ENCODE measurements at regions not wholly inside any gene's neighbourhood (a gene's known extent, or its start where the extent isn't known, plus 50 kb on each side); places are given as distances from the start of the nearest gene placed in this dataset.
"Not testable (repeated sequence)": the region's sequence is repeated elsewhere in the genome, so short reads cannot be mapped to it uniquely, and the experiment has no call there.

- Mint-ChIP-seq H3K9me3 (no peaks in the 10 kb centered on the region), H3K4me1 (ENCODE audit: low read depth) (no peaks in the 10 kb centered on the region), H3K27ac (no peak overlapping the region), H3K27me3 (ENCODE audit: low read depth) (no peaks in the 10 kb centered on the region), H3K4me3 (no peak overlapping the region), H3K36me3 (ENCODE audit: low read depth) (no peaks in the 10 kb centered on the region)
- DNase-seq (ENCODE audit: low spot score), result no peak
Measured at GRCh38 chr7:79782906-79783305, 329.4 kb upstream of the MAGI2 start.

GRCh38 chr7:79782256-79782655 is 328.8 kb upstream of the MAGI2 start:
- Mint-ChIP-seq H3K27me3 (ENCODE audit: low read depth) (no peaks in the 10 kb centered on the region), H3K36me3 (ENCODE audit: low read depth) (no peaks in the 10 kb centered on the region), H3K4me1 (ENCODE audit: low read depth) (no peaks in the 10 kb centered on the region), H3K27ac (no peak overlapping the region), H3K4me3 (no peak overlapping the region), H3K9me3 (no peaks in the 10 kb centered on the region)
- DNase-seq (ENCODE audit: low spot score), result no peak

DNA sequence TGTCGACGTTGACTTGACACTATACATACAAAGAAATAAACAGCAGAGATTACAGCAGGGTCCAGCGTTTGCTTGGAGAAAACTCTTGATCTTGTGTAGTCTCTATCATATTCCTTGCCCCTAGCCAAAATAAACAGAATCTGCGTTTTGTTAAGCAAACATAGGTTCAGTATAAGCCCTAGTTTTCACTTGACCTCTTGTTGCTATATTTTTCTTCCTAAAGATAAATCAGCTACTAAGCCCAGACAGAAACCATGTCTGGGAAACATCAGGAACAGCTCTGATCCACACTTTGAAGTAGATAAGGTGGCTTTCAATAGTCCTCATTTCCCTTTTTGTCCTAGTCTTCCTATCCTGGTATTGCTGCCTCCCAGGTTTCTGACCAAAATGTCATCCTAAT is 328.2 kb upstream of the MAGI2 start:
- no peaks in the 10 kb centered on the region for H3K27me3 Mint-ChIP-seq (ENCODE audit: low read depth)
- H3K9me3 Mint-ChIP-seq, result no peaks in the 10 kb centered on the region
- H3K27ac Mint-ChIP-seq, result no peak overlapping the region
- H3K4me1 Mint-ChIP-seq (ENCODE audit: low read depth), result no peaks in the 10 kb centered on the region
- no peak overlapping the region for H3K4me3 Mint-ChIP-seq
- DNase-seq (ENCODE audit: low spot score), result no peak
- no peaks in the 10 kb centered on the region for H3K36me3 Mint-ChIP-seq (ENCODE audit: low read depth)

DNA sequence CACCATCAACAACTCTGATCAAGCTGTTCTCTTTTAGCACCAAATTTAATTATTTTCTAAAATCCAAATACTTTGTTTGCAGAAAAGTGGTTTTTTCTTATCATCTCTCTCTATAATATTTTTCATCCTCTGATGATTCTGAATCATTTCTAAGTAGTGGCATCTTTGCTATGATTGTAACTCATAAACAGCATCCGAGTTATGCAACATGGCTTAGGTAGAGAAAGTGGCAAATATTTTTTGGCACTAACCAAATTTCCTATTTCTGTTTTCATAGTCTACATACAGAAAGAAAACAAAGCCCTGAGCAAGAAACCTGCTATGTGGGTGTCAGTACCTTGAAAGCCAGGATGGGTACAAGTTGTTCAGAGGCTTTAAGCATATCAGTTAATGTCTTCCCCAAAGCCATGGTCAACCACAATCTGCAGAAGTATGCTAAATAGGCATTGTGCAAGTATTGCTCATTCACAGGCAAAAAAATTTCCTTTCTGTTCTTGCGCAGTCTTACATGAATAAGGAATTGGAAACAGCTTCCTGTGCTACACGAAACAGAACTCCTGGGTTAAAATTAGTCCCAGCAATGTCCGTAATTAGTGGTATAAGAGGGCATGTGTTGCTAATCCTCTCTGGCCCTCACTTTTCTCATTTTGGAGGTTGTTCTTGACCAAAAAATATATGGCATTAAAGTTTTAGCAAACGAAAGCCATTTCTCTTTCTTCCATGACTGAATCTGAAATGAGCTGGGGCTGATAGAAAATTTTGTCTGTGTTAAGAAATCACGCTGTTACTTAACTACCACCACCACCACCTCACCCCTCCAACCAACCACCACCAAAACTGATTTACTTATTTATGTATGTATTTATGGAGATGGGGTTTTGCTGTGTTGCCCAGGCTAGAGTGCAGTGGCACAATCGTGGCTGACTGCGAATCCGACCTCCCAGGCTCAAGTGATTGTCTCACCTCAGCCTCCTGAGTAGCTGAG is 325.6 kb upstream of the MAGI2 start:
- H3K4me1 Mint-ChIP-seq (ENCODE audit: low read depth), result no peaks in the 10 kb centered on the region
- H3K36me3 Mint-ChIP-seq (ENCODE audit: low read depth), result no peaks in the 10 kb centered on the region
- H3K9me3 Mint-ChIP-seq, result no peaks in the 10 kb centered on the region
- no peak for DNase-seq (ENCODE audit: low spot score)
- no peak overlapping the region for H3K27ac Mint-ChIP-seq
- H3K4me3 Mint-ChIP-seq, result no peak overlapping the region
- no peaks in the 10 kb centered on the region for H3K27me3 Mint-ChIP-seq (ENCODE audit: low read depth)

- Mint-ChIP-seq H3K4me1 (ENCODE audit: low read depth) (no peaks in the 10 kb centered on the region), H3K27me3 (ENCODE audit: low read depth) (no peaks in the 10 kb centered on the region), H3K9me3 (no peaks in the 10 kb centered on the region), H3K4me3 (no peak overlapping the region), H3K27ac (no peak overlapping the region), H3K36me3 (ENCODE audit: low read depth) (no peaks in the 10 kb centered on the region)
- no peak for DNase-seq (ENCODE audit: low spot score)
Measured at GRCh38 chr7:79775911-79776310, 322.4 kb upstream of the MAGI2 start.

DNA sequence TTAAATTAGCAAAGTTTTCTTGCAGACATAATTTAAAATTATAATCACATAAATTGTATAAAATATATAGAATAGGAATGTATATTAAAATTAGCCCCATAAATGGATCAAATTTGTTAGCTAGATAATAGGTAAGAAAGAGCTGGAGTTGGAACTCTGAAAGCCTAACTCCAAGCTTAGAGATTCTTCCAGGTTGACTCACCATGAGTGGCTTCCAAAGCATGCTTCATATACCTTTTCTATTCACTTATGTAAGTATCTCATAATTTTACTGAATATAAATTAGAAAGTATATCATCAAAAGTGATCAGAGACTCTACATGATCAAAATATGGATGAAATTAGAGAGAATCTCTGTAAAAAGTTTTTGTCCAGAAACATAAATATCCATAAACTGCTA is 320.7 kb upstream of the MAGI2 start:
- DNase-seq (ENCODE audit: low spot score), result no peak
- H3K4me3 Mint-ChIP-seq, result no peak overlapping the region
- H3K36me3 Mint-ChIP-seq (ENCODE audit: low read depth), result no peaks in the 10 kb centered on the region
- no peak overlapping the region for H3K27ac Mint-ChIP-seq
- no peaks in the 10 kb centered on the region for H3K9me3 Mint-ChIP-seq
- no peaks in the 10 kb centered on the region for H3K4me1 Mint-ChIP-seq (ENCODE audit: low read depth)
- H3K27me3 Mint-ChIP-seq (ENCODE audit: low read depth), result no peaks in the 10 kb centered on the region

DNA sequence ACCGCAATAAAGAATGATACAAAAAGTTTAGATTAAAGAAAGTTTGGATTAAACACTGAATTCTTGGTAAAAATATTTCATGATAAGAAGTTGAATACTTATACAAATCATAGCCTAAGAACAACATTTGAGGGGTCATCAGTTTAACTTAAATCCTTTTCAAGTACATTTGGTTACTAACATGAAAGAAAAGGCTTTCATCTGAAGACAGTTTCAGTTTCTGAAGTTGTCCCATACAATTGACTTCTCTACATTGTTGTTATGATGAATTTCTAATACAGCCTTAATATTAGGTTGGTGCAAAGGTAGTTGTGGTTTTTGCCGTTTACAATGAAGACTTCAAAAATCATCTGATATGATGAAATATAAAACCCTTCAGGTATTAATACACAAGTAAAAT is 317.5 kb upstream of the MAGI2 start:
- Mint-ChIP-seq H3K9me3 (no peaks in the 10 kb centered on the region), H3K36me3 (ENCODE audit: low read depth) (no peaks in the 10 kb centered on the region), H3K27ac (no peak overlapping the region), H3K27me3 (ENCODE audit: low read depth) (no peaks in the 10 kb centered on the region), H3K4me3 (no peak overlapping the region), H3K4me1 (ENCODE audit: low read depth) (no peaks in the 10 kb centered on the region)
- DNase-seq (ENCODE audit: low spot score), result no peak

- Mint-ChIP-seq H3K36me3 (ENCODE audit: low read depth) (no peaks in the 10 kb centered on the region), H3K27me3 (ENCODE audit: low read depth) (no peaks in the 10 kb centered on the region), H3K4me3 (no peak overlapping the region), H3K4me1 (ENCODE audit: low read depth) (no peaks in the 10 kb centered on the region), H3K9me3 (no peaks in the 10 kb centered on the region), H3K27ac (no peak overlapping the region)
- DNase-seq (ENCODE audit: low spot score), result no peak
Measured at GRCh38 chr7:79770063-79770462, 316.6 kb upstream of the MAGI2 start.

- H3K36me3 Mint-ChIP-seq (ENCODE audit: low read depth); H3K27me3 Mint-ChIP-seq (ENCODE audit: low read depth); DNase-seq (ENCODE audit: low spot score); H3K27ac Mint-ChIP-seq; H3K9me3 Mint-ChIP-seq; H3K4me3 Mint-ChIP-seq; H3K4me1 Mint-ChIP-seq (ENCODE audit: low read depth): not testable (repeated sequence)
Measured at GRCh38 chr7:79767876-79768560, 314.6 kb upstream of the MAGI2 start.

DNA sequence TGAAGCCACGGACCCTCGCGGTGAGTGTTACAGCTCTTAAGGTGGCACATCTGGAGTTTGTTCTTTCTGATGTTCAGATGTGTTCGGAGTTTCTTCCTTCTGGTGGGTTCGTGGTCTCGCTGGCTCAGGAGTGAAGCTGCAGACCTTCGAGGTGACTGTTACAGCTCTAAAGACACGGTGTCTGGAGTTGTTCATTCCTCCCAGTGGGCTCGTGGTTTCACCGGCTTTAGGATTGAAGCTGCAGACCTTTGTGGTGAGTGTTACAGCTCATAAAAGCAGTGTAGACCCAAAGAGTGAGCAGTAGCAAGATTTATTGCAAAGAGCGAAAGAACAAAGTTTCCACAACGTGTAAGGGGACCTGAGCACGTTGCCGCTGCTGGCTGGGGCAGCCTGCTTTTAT is 313.7 kb upstream of the MAGI2 start:
- not testable (repeated sequence) for H3K4me3 Mint-ChIP-seq; H3K27ac Mint-ChIP-seq; H3K27me3 Mint-ChIP-seq (ENCODE audit: low read depth)

GRCh38 chr7:79761876-79762429 is 308.5 kb upstream of the MAGI2 start:
- no peaks in the 10 kb centered on the region for H3K9me3 Mint-ChIP-seq
- no peaks in the 10 kb centered on the region for H3K27me3 Mint-ChIP-seq (ENCODE audit: low read depth)
- no peak overlapping the region for H3K4me3 Mint-ChIP-seq
- DNase-seq (ENCODE audit: low spot score), result no peak
- no peak overlapping the region for H3K27ac Mint-ChIP-seq
- H3K36me3 Mint-ChIP-seq (ENCODE audit: low read depth), result no peaks in the 10 kb centered on the region
- no peaks in the 10 kb centered on the region for H3K4me1 Mint-ChIP-seq (ENCODE audit: low read depth)

More for the DNA sequence above, 313.7 kb upstream of the MAGI2 start:
- not testable (repeated sequence) for H3K9me3 Mint-ChIP-seq; DNase-seq (ENCODE audit: low spot score); H3K4me1 Mint-ChIP-seq (ENCODE audit: low read depth); H3K36me3 Mint-ChIP-seq (ENCODE audit: low read depth)

- not testable (repeated sequence) for H3K4me1 Mint-ChIP-seq (ENCODE audit: low read depth); H3K27me3 Mint-ChIP-seq (ENCODE audit: low read depth); H3K27ac Mint-ChIP-seq; H3K4me3 Mint-ChIP-seq; DNase-seq (ENCODE audit: low spot score); H3K9me3 Mint-ChIP-seq; H3K36me3 Mint-ChIP-seq (ENCODE audit: low read depth)
Measured at GRCh38 chr7:79750941-79751340, 297.5 kb upstream of the MAGI2 start.

- H3K36me3 Mint-ChIP-seq (ENCODE audit: low read depth), result no peaks in the 10 kb centered on the region
- H3K4me1 Mint-ChIP-seq (ENCODE audit: low read depth), result no peaks in the 10 kb centered on the region
- H3K27ac Mint-ChIP-seq, result no peak overlapping the region
- no peak overlapping the region for H3K4me3 Mint-ChIP-seq
- no peaks in the 10 kb centered on the region for H3K9me3 Mint-ChIP-seq
- no peaks in the 10 kb centered on the region for H3K27me3 Mint-ChIP-seq (ENCODE audit: low read depth)
- no peak for DNase-seq (ENCODE audit: low spot score)
Measured at GRCh38 chr7:79749856-79750255, 296.4 kb upstream of the MAGI2 start.

- H3K9me3 Mint-ChIP-seq, result no peaks in the 10 kb centered on the region
- DNase-seq (ENCODE audit: low spot score), result no peak
- H3K27me3 Mint-ChIP-seq (ENCODE audit: low read depth), result no peaks in the 10 kb centered on the region
- no peak overlapping the region for H3K27ac Mint-ChIP-seq
- H3K4me3 Mint-ChIP-seq, result no peak overlapping the region
- H3K4me1 Mint-ChIP-seq (ENCODE audit: low read depth), result no peaks in the 10 kb centered on the region
- H3K36me3 Mint-ChIP-seq (ENCODE audit: low read depth), result no peaks in the 10 kb centered on the region
Measured at GRCh38 chr7:79741684-79742083, 288.2 kb upstream of the MAGI2 start.

Measured in T-helper 2 cell treated with Interferon-gamma antibody and Interleukin-4, amounts not matched to agents 5 μg/mL and 100 μg/mL, for 36 hours (primary cell).